GM12801 (cell line): ENCODE measurements at regions not wholly inside any gene's neighbourhood (a gene's known extent, or its start where the extent isn't known, plus 50 kb on each side); places are given as distances from the start of the nearest gene placed in this dataset.

ENCODE experiments used
- TF ChIP-seq, protein P1 (sequence below): IDR thresholded peaks from one replicate; pipeline ENCODE4 v1.5.1; 2011; ENCODE audit warnings: control low read depth; ENCODE audit not compliant: insufficient read length; ENCODE audit errors: extremely low read depth

DNA sequence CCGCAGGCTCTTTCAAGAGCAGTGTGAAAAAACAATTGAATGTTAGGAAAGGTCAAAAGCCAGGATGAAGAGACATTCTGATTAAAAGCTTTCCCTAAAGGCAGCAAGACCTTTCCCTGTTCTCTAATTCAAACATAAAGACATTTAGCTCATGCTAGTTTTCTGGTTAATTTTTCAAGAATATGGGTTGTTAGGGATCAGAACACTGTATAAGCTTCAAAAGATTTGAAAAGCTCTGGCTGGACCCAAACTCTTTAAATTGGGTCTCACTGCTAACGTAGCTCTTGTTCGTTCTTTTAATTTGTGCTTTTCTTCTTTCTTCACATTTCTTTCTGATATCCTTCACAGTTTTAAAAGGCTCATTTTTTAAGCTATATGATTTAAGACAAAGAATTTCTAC lies 877.0 kb downstream of the EFNB2 start:
- TF ChIP-seq, protein P1, sequence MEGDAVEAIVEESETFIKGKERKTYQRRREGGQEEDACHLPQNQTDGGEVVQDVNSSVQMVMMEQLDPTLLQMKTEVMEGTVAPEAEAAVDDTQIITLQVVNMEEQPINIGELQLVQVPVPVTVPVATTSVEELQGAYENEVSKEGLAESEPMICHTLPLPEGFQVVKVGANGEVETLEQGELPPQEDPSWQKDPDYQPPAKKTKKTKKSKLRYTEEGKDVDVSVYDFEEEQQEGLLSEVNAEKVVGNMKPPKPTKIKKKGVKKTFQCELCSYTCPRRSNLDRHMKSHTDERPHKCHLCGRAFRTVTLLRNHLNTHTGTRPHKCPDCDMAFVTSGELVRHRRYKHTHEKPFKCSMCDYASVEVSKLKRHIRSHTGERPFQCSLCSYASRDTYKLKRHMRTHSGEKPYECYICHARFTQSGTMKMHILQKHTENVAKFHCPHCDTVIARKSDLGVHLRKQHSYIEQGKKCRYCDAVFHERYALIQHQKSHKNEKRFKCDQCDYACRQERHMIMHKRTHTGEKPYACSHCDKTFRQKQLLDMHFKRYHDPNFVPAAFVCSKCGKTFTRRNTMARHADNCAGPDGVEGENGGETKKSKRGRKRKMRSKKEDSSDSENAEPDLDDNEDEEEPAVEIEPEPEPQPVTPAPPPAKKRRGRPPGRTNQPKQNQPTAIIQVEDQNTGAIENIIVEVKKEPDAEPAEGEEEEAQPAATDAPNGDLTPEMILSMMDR, result no peak

DNA sequence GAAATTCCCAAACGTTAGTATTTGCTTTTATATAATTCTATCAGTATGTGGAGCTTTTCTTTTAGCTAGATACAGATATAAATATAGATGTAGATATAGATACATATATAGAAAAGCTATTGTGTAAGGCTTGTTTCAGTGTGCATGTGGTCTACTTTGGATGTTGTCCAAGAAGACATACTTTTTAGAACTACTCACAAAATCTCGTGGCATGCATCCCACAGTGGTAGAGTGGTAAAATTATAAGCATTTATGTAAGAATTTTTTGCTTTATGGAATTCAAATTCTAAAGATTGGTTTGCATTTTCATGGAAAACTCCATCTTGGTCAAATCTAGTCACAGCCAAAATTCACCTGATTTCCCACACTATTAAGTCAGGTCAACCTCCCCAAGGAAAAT lies 880.4 kb downstream of the EFNB2 start:
- TF ChIP-seq, protein P1, result no peak

DNA sequence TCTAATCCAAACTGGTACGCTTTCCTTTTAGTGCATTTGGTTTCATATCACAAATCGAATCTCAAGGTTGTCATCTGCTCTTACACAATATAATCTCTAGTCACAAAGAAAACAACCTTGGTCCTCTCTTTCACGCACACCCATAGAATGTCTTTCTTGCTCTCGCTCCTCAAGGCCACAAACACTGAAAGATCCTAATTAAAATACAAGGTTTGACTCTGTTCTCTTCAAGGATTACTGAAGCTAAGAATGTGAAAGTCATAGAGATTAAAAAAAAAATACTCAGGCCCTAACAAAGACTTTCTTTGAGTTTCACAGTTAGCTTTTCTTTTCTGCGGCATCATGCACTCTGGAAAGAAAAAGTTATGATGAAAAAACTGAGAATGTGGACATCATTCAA lies 891.5 kb downstream of the EFNB2 start:
- TF ChIP-seq, protein P1, result no peak

DNA sequence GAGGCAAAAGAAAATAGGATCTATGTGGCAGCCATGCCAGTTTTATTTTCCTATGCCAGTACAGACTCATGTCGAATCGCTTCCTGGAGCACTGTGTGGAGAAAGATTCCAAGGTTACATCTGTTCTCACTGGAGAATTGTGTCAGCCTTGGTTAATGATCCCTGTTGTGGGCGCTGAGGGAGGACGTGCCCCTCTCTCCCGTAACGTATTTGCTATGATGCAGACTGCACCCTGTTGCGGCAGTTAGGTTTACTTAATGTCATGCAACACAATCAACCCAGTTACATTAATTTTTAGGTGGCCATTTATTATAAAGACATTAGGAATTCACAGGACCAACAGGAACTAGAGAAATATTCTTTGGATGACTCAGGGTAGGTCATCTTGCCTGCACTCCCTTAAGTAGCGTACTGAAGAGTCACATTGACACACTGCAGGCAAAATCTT lies 892.9 kb downstream of the EFNB2 start:
- TF ChIP-seq, protein P1, result no peak

DNA sequence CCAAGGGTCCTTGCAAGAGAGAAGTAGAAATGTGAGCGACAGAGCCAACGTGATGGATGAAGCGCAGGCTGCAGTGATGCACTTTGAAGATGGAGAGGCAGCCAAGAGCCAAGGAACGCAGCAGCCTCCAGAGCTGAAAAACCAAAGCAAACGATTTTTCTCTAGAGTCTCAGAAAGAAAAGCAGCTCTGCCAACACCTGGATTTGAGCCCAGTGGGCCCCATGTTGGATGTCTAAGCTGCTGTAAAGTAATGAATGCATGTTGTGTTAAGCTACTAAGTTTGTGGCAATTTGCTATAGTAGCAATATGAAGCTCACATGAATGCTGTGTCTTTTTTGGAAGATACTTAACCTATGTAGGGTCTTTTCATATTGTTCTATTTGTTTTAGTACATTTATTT lies 894.3 kb downstream of the EFNB2 start:
- TF ChIP-seq, protein P1, result no peak

DNA sequence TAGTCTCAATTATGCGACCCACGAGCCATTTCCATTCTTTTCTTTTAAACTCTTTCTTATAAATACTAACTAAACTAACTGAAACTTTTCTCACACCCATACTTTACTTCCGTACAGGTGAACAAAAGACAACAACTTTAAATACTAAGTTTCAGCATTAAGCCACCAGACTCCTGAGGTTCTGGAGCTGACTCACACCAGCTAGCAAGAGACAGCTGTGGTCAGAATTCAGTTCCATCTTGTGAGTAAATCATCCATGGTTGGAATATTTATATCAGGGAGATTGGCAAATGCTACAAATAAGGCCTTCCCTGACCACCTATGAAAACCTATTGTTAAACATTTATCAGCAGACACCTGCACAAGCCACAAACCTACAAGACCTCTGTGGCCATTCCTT lies 897.0 kb downstream of the EFNB2 start:
- TF ChIP-seq, protein P1, result no peak

DNA sequence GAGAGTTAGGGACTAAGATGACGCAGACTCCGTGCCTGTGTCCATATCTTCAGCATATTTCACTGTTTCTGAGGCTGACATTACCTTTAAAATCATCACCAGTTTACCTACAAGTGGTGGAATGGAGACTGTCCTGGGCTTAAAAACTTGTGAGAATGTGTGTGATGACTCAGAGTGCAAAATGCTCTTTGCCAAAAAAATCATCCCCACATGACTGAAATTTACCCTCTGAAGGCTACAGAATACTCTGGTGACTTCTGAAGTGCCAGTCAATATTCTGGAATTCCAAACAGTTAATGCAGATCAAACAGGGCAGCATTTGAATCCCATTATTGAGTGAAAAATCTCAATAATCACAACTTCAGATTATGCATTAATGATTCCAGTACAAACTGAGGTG lies 901.4 kb downstream of the EFNB2 start:
- TF ChIP-seq, protein P1, result no peak

DNA sequence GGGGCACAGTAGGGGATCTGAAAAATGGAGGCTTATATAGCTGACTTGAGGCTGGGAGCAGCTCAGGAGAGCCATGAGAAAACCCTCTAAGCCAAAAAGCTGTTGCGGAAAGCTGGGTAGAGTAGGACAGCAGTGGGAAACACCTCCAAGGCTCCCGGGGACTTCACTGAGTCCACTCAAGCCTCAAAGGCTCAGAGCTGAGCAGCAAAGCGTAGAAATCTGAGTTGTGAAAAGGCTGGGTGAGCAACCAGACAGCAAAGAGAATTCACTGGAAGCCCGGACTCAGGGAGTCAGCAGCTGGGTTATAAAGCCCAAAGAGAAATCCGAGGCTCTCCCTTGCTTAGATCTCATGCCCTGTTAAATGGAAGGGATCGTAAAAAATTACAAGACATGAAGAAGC lies 905.0 kb downstream of the EFNB2 start:
- TF ChIP-seq, protein P1, result no peak
